Testis (tissue), 2 donors: ENCODE measurements at regions not wholly inside any gene's neighbourhood (a gene's known extent, or its start where the extent isn't known, plus 50 kb on each side); places are given as distances from the start of the nearest gene placed in this dataset.

Source experiments
- POLR2A ChIP-seq: fragments of 450-650 bp; IDR thresholded peaks from one replicate; pipeline ENCODE4 v1.6.1; 2017; ENCODE audit warnings: antibody characterized with exemption, mild to moderate bottlenecking, moderate library complexity
- TF ChIP-seq, protein P1 (sequence below), 3 experiments: fragments of 450-650 bp in 2 of 3; fragments of 200-600 bp in 1 of 3; sonication (generic) in 1 of 3; IDR thresholded peaks; one replicate each; pipeline ENCODE4 v1.5.1; 2016 to 2019; ENCODE audit warnings: antibody characterized with exemption in 3 of 3, mild to moderate bottlenecking in 2 of 3, moderate library complexity in 1 of 3

DNA sequence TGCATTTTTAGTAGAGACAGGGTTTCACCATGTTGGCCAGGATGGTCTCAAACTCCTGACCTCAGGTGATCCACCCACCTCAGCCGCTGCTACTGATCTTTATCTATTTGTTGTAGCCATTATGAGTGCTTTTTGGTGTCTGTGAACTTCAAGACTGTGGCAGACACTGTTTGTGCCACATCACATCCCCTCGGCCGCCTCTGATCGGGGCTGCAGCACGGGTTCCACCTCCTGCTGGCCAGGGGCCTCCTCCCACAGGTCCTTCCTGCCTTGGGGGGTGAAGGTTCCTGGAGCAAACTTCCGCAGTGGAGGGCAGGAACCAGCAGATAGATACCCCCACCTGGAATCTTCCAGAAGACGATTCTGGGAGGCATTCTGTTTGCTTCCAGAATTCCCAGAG is 98.5 kb downstream of the C9orf50 start:
- TF ChIP-seq, protein P1, sequence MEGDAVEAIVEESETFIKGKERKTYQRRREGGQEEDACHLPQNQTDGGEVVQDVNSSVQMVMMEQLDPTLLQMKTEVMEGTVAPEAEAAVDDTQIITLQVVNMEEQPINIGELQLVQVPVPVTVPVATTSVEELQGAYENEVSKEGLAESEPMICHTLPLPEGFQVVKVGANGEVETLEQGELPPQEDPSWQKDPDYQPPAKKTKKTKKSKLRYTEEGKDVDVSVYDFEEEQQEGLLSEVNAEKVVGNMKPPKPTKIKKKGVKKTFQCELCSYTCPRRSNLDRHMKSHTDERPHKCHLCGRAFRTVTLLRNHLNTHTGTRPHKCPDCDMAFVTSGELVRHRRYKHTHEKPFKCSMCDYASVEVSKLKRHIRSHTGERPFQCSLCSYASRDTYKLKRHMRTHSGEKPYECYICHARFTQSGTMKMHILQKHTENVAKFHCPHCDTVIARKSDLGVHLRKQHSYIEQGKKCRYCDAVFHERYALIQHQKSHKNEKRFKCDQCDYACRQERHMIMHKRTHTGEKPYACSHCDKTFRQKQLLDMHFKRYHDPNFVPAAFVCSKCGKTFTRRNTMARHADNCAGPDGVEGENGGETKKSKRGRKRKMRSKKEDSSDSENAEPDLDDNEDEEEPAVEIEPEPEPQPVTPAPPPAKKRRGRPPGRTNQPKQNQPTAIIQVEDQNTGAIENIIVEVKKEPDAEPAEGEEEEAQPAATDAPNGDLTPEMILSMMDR (IDR thresholded peaks at IDR 0.05) = no peak
- no peak for TF ChIP-seq POLR2A
